ENCODE measurements at regions not wholly inside any gene's neighbourhood (a gene's known extent, or its start where the extent isn't known, plus 50 kb on each side); places are given as distances from the start of the nearest gene placed in this dataset.
"Not testable (repeated sequence)": the region's sequence is repeated elsewhere in the genome, so short reads cannot be mapped to it uniquely, and the experiment has no call there.

GRCh38 chr7:101727184-101727583 lies 90.2 kb upstream of the CUX1 start:
- TF ChIP-seq, protein P1, sequence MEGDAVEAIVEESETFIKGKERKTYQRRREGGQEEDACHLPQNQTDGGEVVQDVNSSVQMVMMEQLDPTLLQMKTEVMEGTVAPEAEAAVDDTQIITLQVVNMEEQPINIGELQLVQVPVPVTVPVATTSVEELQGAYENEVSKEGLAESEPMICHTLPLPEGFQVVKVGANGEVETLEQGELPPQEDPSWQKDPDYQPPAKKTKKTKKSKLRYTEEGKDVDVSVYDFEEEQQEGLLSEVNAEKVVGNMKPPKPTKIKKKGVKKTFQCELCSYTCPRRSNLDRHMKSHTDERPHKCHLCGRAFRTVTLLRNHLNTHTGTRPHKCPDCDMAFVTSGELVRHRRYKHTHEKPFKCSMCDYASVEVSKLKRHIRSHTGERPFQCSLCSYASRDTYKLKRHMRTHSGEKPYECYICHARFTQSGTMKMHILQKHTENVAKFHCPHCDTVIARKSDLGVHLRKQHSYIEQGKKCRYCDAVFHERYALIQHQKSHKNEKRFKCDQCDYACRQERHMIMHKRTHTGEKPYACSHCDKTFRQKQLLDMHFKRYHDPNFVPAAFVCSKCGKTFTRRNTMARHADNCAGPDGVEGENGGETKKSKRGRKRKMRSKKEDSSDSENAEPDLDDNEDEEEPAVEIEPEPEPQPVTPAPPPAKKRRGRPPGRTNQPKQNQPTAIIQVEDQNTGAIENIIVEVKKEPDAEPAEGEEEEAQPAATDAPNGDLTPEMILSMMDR (conservative IDR thresholded peaks at IDR 0.05), result no peak
- no peaks in the 10 kb centered on the region for H3K4me1 ChIP-seq (ENCODE audit: control insufficient read depth, insufficient read depth, low read length)
- Mint-ChIP-seq H3K9me3 (peaks cover 9% of the 10 kb centered on the region), H3K4me3 (no peak overlapping the region), H3K27me3 (ENCODE audit: insufficient read depth) (peaks cover 5% of the 10 kb centered on the region), H3K27ac (no peak overlapping the region), H3K36me3 (ENCODE audit: low read depth) (no peaks in the 10 kb centered on the region), H3K4me1 (peaks cover 7% of the 10 kb centered on the region)
- no peaks in the 10 kb centered on the region for H3K36me3 ChIP-seq (ENCODE audit: control insufficient read depth, insufficient read depth, low read length)
- WGBS, 2 experiments (ENCODE audit: insufficient coverage in 1 of 2, insufficient read length in 1 of 2), result 94 to 97% methylated on average over 3 to 6 of the region's 6 CpGs
- no peak overlapping the region for H3K27ac ChIP-seq (ENCODE audit: low read depth, low read length)
- no peak for DNase-seq
- H3K27me3 ChIP-seq (ENCODE audit: control insufficient read depth, insufficient read depth, low read length, poor library complexity, severe bottlenecking), result no peaks in the 10 kb centered on the region
- H3K9me3 ChIP-seq (ENCODE audit: control insufficient read depth, low read length), result no peaks in the 10 kb centered on the region
- no peak overlapping the region for H3K4me3 ChIP-seq (ENCODE audit: low read length)
- H3K9ac ChIP-seq (ENCODE audit: extremely low read depth, low read length, poor library complexity, severe bottlenecking), result no peak overlapping the region

GRCh38 chr7:101728128-101728527 lies 89.3 kb upstream of the CUX1 start:
- Mint-ChIP-seq H3K4me3 (no peak overlapping the region), H3K36me3 (ENCODE audit: low read depth) (no peaks in the 10 kb centered on the region), H3K9me3 (peaks cover 7% of the 10 kb centered on the region), H3K4me1 (peaks cover 7% of the 10 kb centered on the region), H3K27ac (no peak overlapping the region), H3K27me3 (ENCODE audit: insufficient read depth) (peaks cover 5% of the 10 kb centered on the region)
- 85 to 87% methylated on average over 10 of the region's 10 CpGs for WGBS, 2 experiments (ENCODE audit: insufficient coverage in 1 of 2, insufficient read length in 1 of 2)
- Histone ChIP-seq H3K9me3 (ENCODE audit: control insufficient read depth, low read length) (no peaks in the 10 kb centered on the region), H3K27me3 (ENCODE audit: control insufficient read depth, insufficient read depth, low read length, poor library complexity, severe bottlenecking) (no peaks in the 10 kb centered on the region), H3K4me3 (ENCODE audit: low read length) (no peak overlapping the region), H3K4me1 (ENCODE audit: control insufficient read depth, insufficient read depth, low read length) (no peaks in the 10 kb centered on the region), H3K27ac (ENCODE audit: low read depth, low read length) (no peak overlapping the region), H3K9ac (ENCODE audit: extremely low read depth, low read length, poor library complexity, severe bottlenecking) (no peak overlapping the region), H3K36me3 (ENCODE audit: control insufficient read depth, insufficient read depth, low read length) (no peaks in the 10 kb centered on the region)
- TF ChIP-seq, protein P1 (conservative IDR thresholded peaks at IDR 0.05), result no peak
- DNase-seq, result no peak

DNA sequence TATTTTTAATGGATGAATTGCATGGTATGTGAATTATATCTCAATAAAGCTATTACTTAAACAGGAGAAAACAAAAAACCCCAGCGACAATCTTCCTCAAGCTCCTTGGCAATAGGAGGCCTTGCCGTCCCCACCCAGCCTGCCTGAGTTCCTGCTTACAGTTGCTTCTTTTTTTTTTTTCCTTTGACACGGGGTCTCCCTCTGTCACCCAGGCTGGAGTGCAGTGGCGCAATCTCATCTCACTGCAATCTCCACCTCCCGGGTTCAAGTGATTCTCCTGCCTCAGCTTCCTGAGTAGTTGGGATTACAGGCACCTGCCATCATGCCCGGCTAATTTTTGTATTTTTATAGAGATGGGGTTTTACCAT lies 88.6 kb upstream of the CUX1 start:
- H3K27me3 ChIP-seq (ENCODE audit: control insufficient read depth, insufficient read depth, low read length, poor library complexity, severe bottlenecking); H3K36me3 Mint-ChIP-seq (ENCODE audit: low read depth); H3K36me3 ChIP-seq (ENCODE audit: control insufficient read depth, insufficient read depth, low read length); H3K4me1 ChIP-seq (ENCODE audit: control insufficient read depth, insufficient read depth, low read length); H3K9me3 ChIP-seq (ENCODE audit: control insufficient read depth, low read length); H3K27ac ChIP-seq (ENCODE audit: low read depth, low read length); H3K9me3 Mint-ChIP-seq; H3K27me3 Mint-ChIP-seq (ENCODE audit: insufficient read depth); H3K9ac ChIP-seq (ENCODE audit: extremely low read depth, low read length, poor library complexity, severe bottlenecking); H3K4me3 ChIP-seq (ENCODE audit: low read length); H3K4me3 Mint-ChIP-seq; H3K27ac Mint-ChIP-seq; DNase-seq: not testable (repeated sequence)
- WGBS, 2 experiments (ENCODE audit: insufficient coverage in 1 of 2, insufficient read length in 1 of 2), result 85 to 87% methylated on average over 3 to 6 of the region's 6 CpGs
- peaks cover 12% of the 10 kb centered on the region for H3K4me1 Mint-ChIP-seq

DNA sequence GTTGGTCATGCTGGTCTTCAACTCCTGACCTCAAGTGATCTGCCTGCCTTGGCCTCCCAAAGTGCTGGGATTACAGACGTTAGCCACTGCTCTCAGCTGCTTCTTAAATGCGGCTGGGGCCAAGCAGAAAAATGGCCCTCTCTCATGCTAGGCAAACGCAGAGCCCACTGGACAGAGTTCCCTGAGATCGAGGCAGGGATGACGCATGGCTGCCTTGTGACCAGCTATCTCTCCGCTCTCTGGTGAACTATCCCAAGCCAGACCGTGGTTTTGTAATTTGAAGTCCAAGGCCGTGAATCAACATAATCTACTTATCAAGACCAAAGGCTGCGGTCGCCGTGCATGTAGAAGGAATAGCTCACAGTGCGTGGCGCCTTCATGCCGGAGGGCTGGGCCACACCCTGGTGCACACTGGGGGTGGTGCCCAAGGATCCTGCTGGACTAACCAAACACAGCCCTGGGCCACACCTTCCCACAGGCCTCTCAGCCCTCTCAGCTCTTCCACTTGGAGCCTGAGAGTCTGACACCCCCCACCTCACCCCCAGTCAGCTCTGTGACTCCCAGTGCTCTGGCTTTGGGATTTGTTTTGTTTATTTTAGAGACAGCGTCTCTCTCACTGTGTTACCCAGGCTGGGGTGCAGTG lies 88.1 kb upstream of the CUX1 start:
- no peak overlapping the region for H3K27ac Mint-ChIP-seq
- H3K27ac ChIP-seq (ENCODE audit: low read depth, low read length), result no peak overlapping the region

More for the DNA sequence above, 88.1 kb upstream of the CUX1 start:
- H3K9me3 ChIP-seq (ENCODE audit: control insufficient read depth, low read length), result no peaks in the 10 kb centered on the region
- no peaks in the 10 kb centered on the region for H3K36me3 Mint-ChIP-seq (ENCODE audit: low read depth)
- WGBS, 2 experiments (ENCODE audit: insufficient coverage in 1 of 2, insufficient read length in 1 of 2), result 83 to 84% methylated on average over 10 to 15 of the region's 15 CpGs
- H3K4me1 ChIP-seq (ENCODE audit: control insufficient read depth, insufficient read depth, low read length), result no peaks in the 10 kb centered on the region
- H3K4me3 ChIP-seq (ENCODE audit: low read length), result no peak overlapping the region
- TF ChIP-seq, protein P1 (conservative IDR thresholded peaks at IDR 0.05), result no peak
- no peak overlapping the region for H3K4me3 Mint-ChIP-seq
- H3K27me3 ChIP-seq (ENCODE audit: control insufficient read depth, insufficient read depth, low read length, poor library complexity, severe bottlenecking), result no peaks in the 10 kb centered on the region
- H3K36me3 ChIP-seq (ENCODE audit: control insufficient read depth, insufficient read depth, low read length), result no peaks in the 10 kb centered on the region
- no peak for DNase-seq
- no peak overlapping the region for H3K9ac ChIP-seq (ENCODE audit: extremely low read depth, low read length, poor library complexity, severe bottlenecking)
- H3K4me1 Mint-ChIP-seq, result peaks cover 16% of the 10 kb centered on the region
- peaks cover 5% of the 10 kb centered on the region for H3K27me3 Mint-ChIP-seq (ENCODE audit: insufficient read depth)
- H3K9me3 Mint-ChIP-seq, result no peaks in the 10 kb centered on the region

Data from endodermal cell (in vitro differentiated cells).